Activated CD4-positive, alpha-beta T cell treated with anti-CD3 and anti-CD28 coated beads, Interleukin-2, amount 50 U/mL, for 4 hours (primary cell): ENCODE measurements at regions not wholly inside any gene's neighbourhood (a gene's known extent, or its start where the extent isn't known, plus 50 kb on each side); places are given as distances from the start of the nearest gene placed in this dataset.

Source experiments
- DNase-seq, 2 experiments: peaks; one replicate each; pipeline ENCODE4 v3.0.0-alpha.2; 2020

DNA sequence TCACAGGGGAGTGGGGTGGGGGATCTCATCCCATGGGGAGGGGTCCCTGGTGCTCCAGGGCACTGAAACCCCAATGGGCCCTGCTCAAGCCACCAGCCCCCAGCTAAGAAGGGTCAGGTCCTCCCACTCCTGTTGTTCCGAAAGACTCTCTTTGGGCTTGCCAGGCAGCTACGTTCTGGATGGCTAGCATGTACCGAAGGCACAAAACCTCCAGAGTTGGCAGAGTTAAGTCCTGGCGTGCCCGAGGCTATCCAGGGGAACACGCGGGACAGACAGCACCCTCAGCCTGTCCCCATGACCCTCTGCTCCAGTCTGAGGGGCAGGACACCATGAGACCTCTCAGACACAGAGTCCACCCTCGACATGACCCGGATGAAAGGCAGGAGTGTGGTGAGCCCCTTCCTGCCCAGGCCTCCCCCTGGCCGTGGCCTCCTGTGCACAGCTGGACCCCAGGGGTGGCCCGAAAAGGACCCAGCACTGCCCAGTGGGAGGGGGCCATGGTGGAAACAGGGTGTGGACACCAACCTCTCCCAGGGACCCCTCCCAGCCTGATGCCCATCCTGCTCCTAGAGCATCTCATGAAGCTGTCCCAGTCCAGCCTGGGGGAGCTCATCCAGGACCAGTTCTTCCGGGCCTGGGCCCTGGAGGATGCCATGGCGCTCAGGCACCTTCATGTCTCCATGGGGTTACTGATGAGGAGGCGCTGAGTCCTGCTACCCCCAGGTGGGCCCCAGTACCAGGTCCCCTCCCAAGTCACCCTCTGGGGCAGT is 53.0 kb upstream of the TPM4 start:
- DNase-seq: no peak

DNA sequence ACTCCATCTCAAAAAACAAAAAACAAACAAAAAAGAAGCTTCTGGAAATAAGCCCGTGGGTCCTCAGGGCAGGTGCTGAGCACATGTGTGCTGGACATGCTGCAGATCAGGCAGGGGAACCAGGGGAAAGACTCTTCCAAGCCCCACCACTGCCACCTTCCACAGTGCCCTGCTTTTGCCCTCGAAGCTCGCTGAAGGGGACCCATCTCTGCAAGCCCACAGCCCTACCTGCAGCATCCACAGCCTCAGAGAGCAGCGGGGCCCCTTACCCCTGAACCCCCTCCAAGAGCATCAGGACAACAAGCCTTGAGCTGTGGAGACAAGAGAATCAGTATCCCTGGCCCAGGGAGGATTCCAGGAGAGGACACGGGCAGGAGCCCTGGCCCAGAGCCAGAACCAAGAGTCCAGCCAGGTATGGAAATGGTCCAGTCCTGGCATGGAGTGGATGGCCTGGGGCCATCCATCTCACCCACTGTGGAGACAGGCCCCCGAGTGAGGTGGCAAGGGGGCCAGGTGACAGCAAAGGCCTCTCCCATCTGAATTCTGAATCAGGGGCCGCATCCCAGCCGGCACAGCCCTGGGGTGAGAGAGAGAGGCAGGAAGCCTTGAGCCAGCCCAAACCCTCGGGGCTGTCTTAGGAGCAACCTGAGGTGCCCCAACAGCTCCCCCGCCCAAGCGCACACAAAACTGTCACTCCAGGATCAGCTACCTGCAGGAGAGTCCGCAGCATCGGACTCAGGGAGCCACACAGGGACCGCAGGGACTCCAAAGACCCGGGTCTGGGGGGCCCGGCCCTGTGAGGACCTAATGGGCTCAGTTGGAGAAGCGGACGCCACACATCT is 51.8 kb upstream of the TPM4 start:
- DNase-seq: no peak

DNA sequence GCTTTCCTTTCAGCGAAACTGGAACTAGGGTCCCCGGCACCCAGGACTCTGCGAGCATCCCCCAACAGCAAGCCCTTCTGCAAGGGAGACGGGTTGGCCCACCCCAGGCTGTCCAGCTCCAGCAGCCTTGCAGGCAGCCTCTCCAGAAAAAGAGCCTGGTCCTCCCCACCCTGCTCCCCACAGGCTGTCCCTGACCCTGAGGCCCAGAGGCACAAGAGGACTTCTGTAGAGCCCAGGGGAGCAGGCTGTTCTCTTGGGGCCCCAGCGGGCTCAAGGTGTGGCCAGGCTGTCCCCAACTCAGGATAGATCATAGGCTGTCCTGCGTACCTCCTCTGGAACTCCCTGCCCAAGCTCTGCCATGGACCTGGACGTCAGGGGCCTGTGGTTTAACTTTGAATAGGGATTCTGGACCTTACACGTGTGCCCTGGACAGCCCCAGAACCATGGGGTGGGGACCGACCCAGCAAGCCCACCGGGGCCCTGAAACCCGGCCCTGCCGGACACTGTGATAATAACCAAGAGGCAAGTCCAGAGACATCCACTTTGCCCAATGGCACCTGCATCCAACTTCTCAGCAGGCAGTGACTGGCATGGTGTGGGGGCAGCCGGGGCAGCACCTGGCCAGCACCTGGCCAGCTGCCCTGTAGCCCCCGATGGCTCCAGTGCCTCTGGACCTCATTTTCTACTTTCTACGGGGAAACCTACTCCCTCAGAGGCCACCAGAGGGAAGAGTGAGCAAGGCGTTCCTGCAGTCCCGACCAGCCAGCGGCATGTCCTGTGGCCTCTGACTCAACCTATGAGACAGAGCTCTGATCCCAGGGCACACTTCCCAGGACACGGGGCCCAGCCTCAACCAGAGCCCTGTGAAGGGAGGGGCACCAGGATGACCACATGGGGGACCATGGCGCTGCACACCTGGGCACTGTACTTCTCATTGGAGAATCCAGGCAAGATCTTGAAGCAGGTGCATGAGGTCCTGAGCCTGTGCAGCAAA is 50.9 kb upstream of the TPM4 start:
- no peak for DNase-seq

DNA sequence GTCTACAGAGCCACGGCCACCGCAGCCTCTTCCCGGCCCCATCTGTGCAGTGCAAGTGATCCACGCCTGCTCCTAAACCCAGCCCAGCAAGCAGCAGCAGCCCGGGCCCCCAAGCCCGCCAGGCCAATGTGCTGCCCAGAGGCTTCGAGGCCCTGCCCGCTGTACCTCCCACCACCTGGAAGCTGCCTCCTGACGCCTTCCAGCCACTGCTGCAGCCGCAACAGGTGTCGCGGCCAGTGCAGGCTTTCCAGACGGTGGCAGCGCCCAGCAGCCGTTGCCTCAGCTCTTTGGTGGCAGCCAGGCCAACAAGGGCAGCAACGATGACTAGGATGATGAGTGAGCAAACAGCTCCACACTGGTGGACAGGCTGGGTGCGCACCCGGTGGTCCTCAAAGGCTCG is 50.2 kb upstream of the TPM4 start:
- DNase-seq: no peak
